HG03469 (cell line): ENCODE measurements at regions not wholly inside any gene's neighbourhood (a gene's known extent, or its start where the extent isn't known, plus 50 kb on each side); places are given as distances from the start of the nearest gene placed in this dataset.

Experiments used
- ATAC-seq: cut with Tn5 transposase; IDR thresholded peaks from one replicate; pipeline ENCODE4 v1.9.1; 2021; ENCODE audit warnings: mild to moderate bottlenecking, moderate library complexity, moderate number of reproducible peaks; ENCODE audit not compliant: unreplicated experiment

DNA sequence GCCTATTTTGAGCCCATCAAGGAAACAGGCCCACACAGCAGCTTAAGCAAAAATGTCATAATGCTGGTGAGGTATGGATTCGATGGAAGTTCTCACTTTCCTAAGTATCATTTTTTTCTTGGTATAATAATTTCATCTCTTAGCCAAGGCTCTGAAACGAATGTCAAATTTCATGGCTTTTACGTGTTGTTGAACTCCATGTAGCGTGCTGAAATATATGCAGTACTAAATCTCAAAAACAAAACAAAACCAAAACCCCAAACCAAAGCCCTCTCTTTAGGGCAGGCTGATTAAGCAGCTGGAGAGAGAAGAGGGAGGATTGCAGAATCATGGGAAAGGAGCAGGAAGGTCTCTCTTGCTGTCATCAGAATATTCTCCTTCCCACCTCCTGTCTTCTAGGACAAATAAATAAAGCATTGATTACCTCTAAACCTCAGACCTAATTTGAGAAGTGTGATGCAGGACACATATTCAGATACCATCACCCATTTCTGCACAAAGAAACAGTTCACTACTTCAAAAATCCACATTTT is 58.3 kb downstream of the TMEM174 start:
- ATAC-seq = no peak

DNA sequence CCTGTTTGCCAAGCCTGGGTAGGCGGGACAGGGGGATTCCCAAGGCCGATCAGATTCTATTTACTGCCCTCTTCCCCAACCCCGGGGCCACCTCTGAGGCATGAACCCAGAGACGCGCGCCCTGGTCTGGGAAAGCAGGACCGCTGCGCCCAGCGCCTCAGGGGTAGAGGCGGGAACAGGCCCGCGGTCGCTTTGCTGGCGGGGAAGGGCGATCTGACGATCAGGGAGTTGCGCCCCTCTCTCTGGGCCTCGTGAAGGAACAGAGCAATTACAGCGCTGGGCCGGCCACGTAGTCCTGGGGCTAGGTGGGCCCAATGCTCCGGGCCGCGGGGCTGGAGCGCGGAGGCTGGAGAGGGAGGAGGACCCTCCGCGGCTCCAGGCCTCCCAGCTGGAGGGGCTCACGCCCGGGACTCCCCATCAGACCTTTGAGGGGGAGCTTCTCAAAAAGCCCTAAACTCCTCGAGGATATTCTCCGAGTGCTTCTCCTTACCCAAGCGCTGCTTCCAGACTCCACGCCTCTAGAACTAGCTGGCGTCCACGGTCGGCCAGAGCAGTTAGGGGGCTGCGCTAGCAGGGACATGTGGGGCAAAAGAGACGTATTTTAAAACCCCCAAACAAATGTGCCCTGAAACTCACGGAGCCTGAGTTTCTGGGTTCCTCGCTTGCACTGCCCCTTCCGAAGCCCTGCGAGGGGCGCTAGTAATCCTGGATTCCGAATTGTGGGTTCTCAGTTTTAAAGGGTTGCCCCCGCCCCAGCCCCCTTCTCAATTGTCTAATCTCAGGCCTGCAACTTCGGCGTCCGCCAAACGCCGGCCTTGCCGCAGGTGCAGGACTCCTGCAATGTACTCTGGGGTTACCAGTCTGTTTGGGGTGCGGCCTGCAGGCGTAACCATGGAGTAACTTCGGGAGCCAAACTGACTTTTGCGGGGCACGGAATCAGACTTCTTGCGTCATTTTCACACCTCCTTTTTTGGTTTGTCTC is 57.6 kb downstream of the TMEM174 start:
- no peak for ATAC-seq

DNA sequence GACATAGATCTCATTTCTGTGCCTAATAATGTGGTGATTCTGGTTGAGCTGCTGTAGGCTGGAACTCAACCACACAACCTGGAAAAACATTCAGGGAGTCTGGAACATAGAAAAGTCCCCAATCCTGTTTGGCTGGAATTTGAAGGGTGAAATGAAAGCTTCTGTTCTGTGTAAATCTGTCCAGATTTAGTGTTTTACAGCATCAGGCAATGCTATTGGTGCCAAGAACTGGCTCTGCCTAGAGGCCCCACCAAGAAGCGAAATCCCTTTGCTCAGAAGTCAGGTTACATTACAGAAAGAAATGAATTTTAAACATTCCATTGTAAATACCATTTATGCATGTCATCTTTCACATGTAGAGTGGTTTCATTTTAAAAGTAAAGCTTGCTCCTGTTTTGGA is 56.3 kb downstream of the TMEM174 start:
- ATAC-seq = no peak

DNA sequence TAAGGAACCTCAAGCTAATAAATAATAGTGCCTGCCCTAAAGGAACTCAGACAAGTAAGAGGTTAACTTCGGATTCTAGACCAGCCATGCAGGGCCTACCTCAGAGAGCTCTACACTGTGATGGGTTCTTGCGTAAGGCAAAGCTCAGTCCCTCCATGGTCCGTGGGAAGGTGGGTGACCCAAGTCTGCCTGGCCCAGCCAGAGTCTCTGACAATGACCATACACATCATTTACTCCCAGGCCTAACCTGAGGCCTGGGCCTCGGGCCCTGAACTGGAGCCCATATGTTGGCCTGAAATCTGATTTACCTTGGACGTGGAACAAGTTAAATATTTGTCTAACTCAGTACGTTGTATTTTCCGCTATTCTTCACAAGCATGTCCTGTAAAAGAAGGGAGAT is 55.1 kb downstream of the TMEM174 start:
- no peak for ATAC-seq
